ENCODE measurements at regions not wholly inside any gene's neighbourhood (a gene's known extent, or its start where the extent isn't known, plus 50 kb on each side); places are given as distances from the start of the nearest gene placed in this dataset.

GRCh38 chr6:47381036-47381435 lies 71.3 kb upstream of the TNFRSF21 start:
- no peak overlapping the region for H2BK12ac ChIP-seq (ENCODE audit: low read length)
- no peak overlapping the region for H4K8ac ChIP-seq (ENCODE audit: low read depth, low read length)
- H2BK120ac ChIP-seq (ENCODE audit: insufficient read depth, low read length, poor library complexity): no peak overlapping the region
- no peak overlapping the region for H3K14ac ChIP-seq (ENCODE audit: low read length)
- H3K36me3 ChIP-seq (ENCODE audit: control insufficient read depth in 1 of 2, insufficient read depth in 2 of 2, low read length in 2 of 2): no peaks in the 10 kb centered on the region
- H3K4me2 ChIP-seq (ENCODE audit: low read length): no peak overlapping the region
- no peak for DNase-seq
- H3K27ac ChIP-seq (ENCODE audit: low read depth, low read length): no peak overlapping the region
- H3K79me1 ChIP-seq (ENCODE audit: low read length): no peaks in the 10 kb centered on the region
- WGBS (ENCODE audit: extremely low coverage, insufficient coverage, insufficient read length): no CpG with 5 or more reads among the region's 2 CpGs
- no peaks in the 10 kb centered on the region for H3K79me2 ChIP-seq (ENCODE audit: control insufficient read depth, insufficient read depth, low read length, poor library complexity)
- H3K4ac ChIP-seq (ENCODE audit: low read depth, low read length): no peak overlapping the region
- H3K4me1 ChIP-seq (ENCODE audit: control insufficient read depth in 1 of 2, insufficient read depth in 2 of 2, low read length in 2 of 2): peaks cover 5 to 7% of the 10 kb centered on the region in 2 experiments
- H3K9me3 ChIP-seq (ENCODE audit: insufficient read depth, low read depth, low read length): no peaks in the 10 kb centered on the region
- H2BK5ac ChIP-seq (ENCODE audit: low read depth, low read length, poor library complexity): no peak overlapping the region
- H3K27me3 ChIP-seq (ENCODE audit: insufficient read depth, low read length): no peaks in the 10 kb centered on the region
- H3K4me3 ChIP-seq (ENCODE audit: low read depth, low read length): no peak overlapping the region
- H4K91ac ChIP-seq (ENCODE audit: low read depth, low read length): no peak overlapping the region
- no peak overlapping the region for H2AFZ ChIP-seq (ENCODE audit: insufficient read depth, low read length, poor library complexity)
- no peak overlapping the region for H3K9ac ChIP-seq (ENCODE audit: low read length)
- H3K18ac ChIP-seq (ENCODE audit: low read length): no peak overlapping the region
- H3K23ac ChIP-seq (ENCODE audit: low read length): no peak overlapping the region
- H2AK5ac ChIP-seq (ENCODE audit: low read length): no peak overlapping the region
- no peak overlapping the region for H4K12ac ChIP-seq (ENCODE audit: low read depth, low read length)

DNA sequence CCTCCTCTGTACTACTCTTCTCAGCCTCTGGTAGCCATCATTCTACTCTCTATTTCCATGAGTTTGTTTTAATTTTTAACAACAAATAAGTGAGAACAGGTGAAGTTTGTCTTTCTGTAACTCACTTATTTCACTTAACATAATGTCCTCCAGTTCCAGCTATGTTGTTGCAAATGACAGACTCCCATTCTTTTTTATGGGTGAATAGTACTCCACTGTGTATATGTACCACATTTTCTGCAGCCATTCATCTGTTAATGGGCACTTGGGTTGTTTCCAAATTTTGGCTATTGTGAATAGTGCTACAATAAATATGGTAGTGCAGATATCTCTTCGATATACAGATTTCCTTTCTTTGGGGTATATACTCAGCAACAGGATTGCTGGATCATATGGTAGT lies 73.7 kb upstream of the TNFRSF21 start:
- H4K12ac ChIP-seq (ENCODE audit: low read depth, low read length): no peak overlapping the region
- H4K8ac ChIP-seq (ENCODE audit: low read depth, low read length): no peak overlapping the region
- H3K9me3 ChIP-seq (ENCODE audit: insufficient read depth, low read depth, low read length): no peaks in the 10 kb centered on the region
- H2BK12ac ChIP-seq (ENCODE audit: low read length): no peak overlapping the region
- H2AK5ac ChIP-seq (ENCODE audit: low read length): no peak overlapping the region
- H3K79me2 ChIP-seq (ENCODE audit: control insufficient read depth, insufficient read depth, low read length, poor library complexity): no peaks in the 10 kb centered on the region
- H3K4ac ChIP-seq (ENCODE audit: low read depth, low read length): no peak overlapping the region
- no peak overlapping the region for H3K27ac ChIP-seq (ENCODE audit: low read depth, low read length)
- no CpG with 5 or more reads among the region's 1 CpG for WGBS (ENCODE audit: extremely low coverage, insufficient coverage, insufficient read length)
- H3K14ac ChIP-seq (ENCODE audit: low read length): no peak overlapping the region
- no peaks in the 10 kb centered on the region for H3K79me1 ChIP-seq (ENCODE audit: low read length)
- no peak overlapping the region for H4K91ac ChIP-seq (ENCODE audit: low read depth, low read length)
- H3K23ac ChIP-seq (ENCODE audit: low read length): no peak overlapping the region
- H3K36me3 ChIP-seq (ENCODE audit: control insufficient read depth in 1 of 2, insufficient read depth in 2 of 2, low read length in 2 of 2): no peaks in the 10 kb centered on the region
- H3K9ac ChIP-seq (ENCODE audit: low read length): no peak overlapping the region
- H2BK120ac ChIP-seq (ENCODE audit: insufficient read depth, low read length, poor library complexity): no peak overlapping the region
- no peak for DNase-seq
- H3K4me1 ChIP-seq (ENCODE audit: control insufficient read depth in 1 of 2, insufficient read depth in 2 of 2, low read length in 2 of 2): no peaks in the 10 kb centered on the region
- H3K4me3 ChIP-seq (ENCODE audit: low read depth, low read length): no peak overlapping the region
- H3K4me2 ChIP-seq (ENCODE audit: low read length): no peak overlapping the region
- no peak overlapping the region for H2AFZ ChIP-seq (ENCODE audit: insufficient read depth, low read length, poor library complexity)
- no peaks in the 10 kb centered on the region for H3K27me3 ChIP-seq (ENCODE audit: insufficient read depth, low read length)
- H2BK5ac ChIP-seq (ENCODE audit: low read depth, low read length, poor library complexity): no peak overlapping the region
- H3K18ac ChIP-seq (ENCODE audit: low read length): no peak overlapping the region

DNA sequence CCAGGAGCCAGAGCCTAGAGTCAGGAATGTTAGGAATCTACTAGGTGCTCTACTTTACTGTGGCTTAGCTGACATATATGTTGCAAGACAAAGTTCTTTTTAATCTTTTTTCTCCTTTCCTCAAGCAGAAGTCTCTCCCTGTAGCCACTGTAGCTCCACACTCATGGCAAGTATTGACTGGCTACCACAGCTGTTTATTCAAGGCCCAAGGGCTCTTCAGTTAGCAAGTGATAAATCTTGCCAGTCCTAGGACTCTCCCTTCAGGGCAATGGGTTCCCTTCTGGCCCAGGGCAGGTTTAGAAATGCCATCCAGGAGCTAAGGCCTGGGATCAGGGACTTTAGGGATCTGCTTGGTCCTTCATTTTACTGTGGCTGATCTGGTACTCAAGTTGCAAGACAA lies 82.0 kb upstream of the TNFRSF21 start:
- Histone ChIP-seq H3K4ac (ENCODE audit: low read depth, low read length) (no peak overlapping the region), H3K9ac (ENCODE audit: low read length) (no peak overlapping the region), H3K18ac (ENCODE audit: low read length) (no peak overlapping the region), H2AFZ (ENCODE audit: insufficient read depth, low read length, poor library complexity) (no peak overlapping the region), H3K27ac (ENCODE audit: low read depth, low read length) (no peak overlapping the region), H2BK120ac (ENCODE audit: insufficient read depth, low read length, poor library complexity) (no peak overlapping the region), H4K91ac (ENCODE audit: low read depth, low read length) (no peak overlapping the region), H2BK12ac (ENCODE audit: low read length) (no peak overlapping the region), H3K4me2 (ENCODE audit: low read length) (no peak overlapping the region), H4K8ac (ENCODE audit: low read depth, low read length) (no peak overlapping the region), H3K79me2 (ENCODE audit: control insufficient read depth, insufficient read depth, low read length, poor library complexity) (no peaks in the 10 kb centered on the region), H3K4me1 (ENCODE audit: control insufficient read depth in 1 of 2, insufficient read depth in 2 of 2, low read length in 2 of 2) (peaks cover 0 to 2% of the 10 kb centered on the region in 2 experiments), H3K14ac (ENCODE audit: low read length) (no peak overlapping the region), H3K4me3 (ENCODE audit: low read depth, low read length) (no peak overlapping the region), H2BK5ac (ENCODE audit: low read depth, low read length, poor library complexity) (no peak overlapping the region), H2AK5ac (ENCODE audit: low read length) (no peak overlapping the region), H3K79me1 (ENCODE audit: low read length) (peaks cover 1% of the 10 kb centered on the region), H3K36me3 (ENCODE audit: control insufficient read depth in 1 of 2, insufficient read depth in 2 of 2, low read length in 2 of 2) (no peaks in the 10 kb centered on the region), H3K9me3 (ENCODE audit: insufficient read depth, low read depth, low read length) (no peaks in the 10 kb centered on the region), H3K23ac (ENCODE audit: low read length) (no peak overlapping the region), H4K12ac (ENCODE audit: low read depth, low read length) (no peak overlapping the region), H3K27me3 (ENCODE audit: insufficient read depth, low read length) (no peaks in the 10 kb centered on the region)
- no peak for DNase-seq

- Histone ChIP-seq H4K91ac (ENCODE audit: low read depth, low read length) (no peak overlapping the region), H2AFZ (ENCODE audit: insufficient read depth, low read length, poor library complexity) (no peak overlapping the region), H2BK12ac (ENCODE audit: low read length) (no peak overlapping the region), H3K4me3 (ENCODE audit: low read depth, low read length) (no peak overlapping the region), H3K9ac (ENCODE audit: low read length) (no peak overlapping the region), H3K4ac (ENCODE audit: low read depth, low read length) (no peak overlapping the region), H3K79me1 (ENCODE audit: low read length) (peaks cover 1% of the 10 kb centered on the region), H3K36me3 (ENCODE audit: control insufficient read depth in 1 of 2, insufficient read depth in 2 of 2, low read length in 2 of 2) (no peaks in the 10 kb centered on the region), H4K8ac (ENCODE audit: low read depth, low read length) (no peak overlapping the region), H3K18ac (ENCODE audit: low read length) (no peak overlapping the region), H3K27me3 (ENCODE audit: insufficient read depth, low read length) (no peaks in the 10 kb centered on the region), H3K79me2 (ENCODE audit: control insufficient read depth, insufficient read depth, low read length, poor library complexity) (no peaks in the 10 kb centered on the region), H3K27ac (ENCODE audit: low read depth, low read length) (no peak overlapping the region), H3K23ac (ENCODE audit: low read length) (no peak overlapping the region), H3K14ac (ENCODE audit: low read length) (no peak overlapping the region), H2BK120ac (ENCODE audit: insufficient read depth, low read length, poor library complexity) (no peak overlapping the region), H2BK5ac (ENCODE audit: low read depth, low read length, poor library complexity) (no peak overlapping the region), H3K4me1 (ENCODE audit: control insufficient read depth in 1 of 2, insufficient read depth in 2 of 2, low read length in 2 of 2) (peaks cover 0 to 2% of the 10 kb centered on the region in 2 experiments), H3K4me2 (ENCODE audit: low read length) (no peak overlapping the region), H2AK5ac (ENCODE audit: low read length) (no peak overlapping the region), H4K12ac (ENCODE audit: low read depth, low read length) (no peak overlapping the region), H3K9me3 (ENCODE audit: insufficient read depth, low read depth, low read length) (no peaks in the 10 kb centered on the region)
- DNase-seq: no peak
- no CpG with 5 or more reads among the region's 1 CpG for WGBS (ENCODE audit: extremely low coverage, insufficient coverage, insufficient read length)
Measured at GRCh38 chr6:47392251-47392650, 82.5 kb upstream of the TNFRSF21 start.

Measured in trophoblast cell (in vitro differentiated cells and primary cell).